ENCODE measurements at regions not wholly inside any gene's neighbourhood (a gene's known extent, or its start where the extent isn't known, plus 50 kb on each side); places are given as distances from the start of the nearest gene placed in this dataset.

- H3K4me3 ChIP-seq (replicated peaks; ENCODE audit: low read depth, low read length) = no peak overlapping the region
- TF ChIP-seq, protein P1, sequence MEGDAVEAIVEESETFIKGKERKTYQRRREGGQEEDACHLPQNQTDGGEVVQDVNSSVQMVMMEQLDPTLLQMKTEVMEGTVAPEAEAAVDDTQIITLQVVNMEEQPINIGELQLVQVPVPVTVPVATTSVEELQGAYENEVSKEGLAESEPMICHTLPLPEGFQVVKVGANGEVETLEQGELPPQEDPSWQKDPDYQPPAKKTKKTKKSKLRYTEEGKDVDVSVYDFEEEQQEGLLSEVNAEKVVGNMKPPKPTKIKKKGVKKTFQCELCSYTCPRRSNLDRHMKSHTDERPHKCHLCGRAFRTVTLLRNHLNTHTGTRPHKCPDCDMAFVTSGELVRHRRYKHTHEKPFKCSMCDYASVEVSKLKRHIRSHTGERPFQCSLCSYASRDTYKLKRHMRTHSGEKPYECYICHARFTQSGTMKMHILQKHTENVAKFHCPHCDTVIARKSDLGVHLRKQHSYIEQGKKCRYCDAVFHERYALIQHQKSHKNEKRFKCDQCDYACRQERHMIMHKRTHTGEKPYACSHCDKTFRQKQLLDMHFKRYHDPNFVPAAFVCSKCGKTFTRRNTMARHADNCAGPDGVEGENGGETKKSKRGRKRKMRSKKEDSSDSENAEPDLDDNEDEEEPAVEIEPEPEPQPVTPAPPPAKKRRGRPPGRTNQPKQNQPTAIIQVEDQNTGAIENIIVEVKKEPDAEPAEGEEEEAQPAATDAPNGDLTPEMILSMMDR (IDR thresholded peaks at IDR 0.05; ENCODE audit: low read length, missing control alignments) = no peak
- DNase-seq (ENCODE audit: low read depth) = no peak
These were observed 157.6 kb upstream of the VEPH1 start for GRCh38 chr3:157660847-157661246.

DNA sequence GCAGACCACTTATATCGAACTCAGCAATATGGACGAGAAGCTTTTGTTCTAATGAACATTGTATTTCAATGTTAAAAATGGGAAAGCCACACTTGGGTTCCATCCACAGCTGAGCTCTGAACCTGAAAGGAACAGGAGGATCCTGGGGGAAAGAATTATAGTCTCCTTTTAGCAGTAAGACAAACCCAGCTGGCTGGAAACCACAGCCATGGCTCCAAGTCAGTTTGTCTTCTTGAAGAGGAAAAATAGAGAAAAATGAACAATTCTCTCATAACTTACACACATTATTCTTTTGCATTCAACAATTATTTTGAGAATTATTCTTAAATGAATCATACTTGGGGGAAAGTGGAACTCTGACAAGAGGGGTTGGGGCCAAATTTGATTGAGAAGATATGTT, 149.2 kb upstream of the VEPH1 start:
- TF ChIP-seq, protein P1 (IDR thresholded peaks at IDR 0.05; ENCODE audit: low read length, missing control alignments) = no peak
- no peak for DNase-seq (ENCODE audit: low read depth)
- no peak overlapping the region for H3K4me3 ChIP-seq (replicated peaks; ENCODE audit: low read depth, low read length)

- TF ChIP-seq, protein P1 (IDR thresholded peaks at IDR 0.05; ENCODE audit: low read length, missing control alignments) = no peak
- H3K4me3 ChIP-seq (replicated peaks; ENCODE audit: low read depth, low read length) = no peak overlapping the region
- no peak for DNase-seq (ENCODE audit: low read depth)
These were observed 147.5 kb upstream of the VEPH1 start for GRCh38 chr3:157650699-157651098.

GRCh38 chr3:157650172-157650571, 147.0 kb upstream of the VEPH1 start:
- TF ChIP-seq, protein P1 (IDR thresholded peaks at IDR 0.05; ENCODE audit: low read length, missing control alignments) = no peak
- DNase-seq (ENCODE audit: low read depth) = no peak
- no peak overlapping the region for H3K4me3 ChIP-seq (replicated peaks; ENCODE audit: low read depth, low read length)

DNA sequence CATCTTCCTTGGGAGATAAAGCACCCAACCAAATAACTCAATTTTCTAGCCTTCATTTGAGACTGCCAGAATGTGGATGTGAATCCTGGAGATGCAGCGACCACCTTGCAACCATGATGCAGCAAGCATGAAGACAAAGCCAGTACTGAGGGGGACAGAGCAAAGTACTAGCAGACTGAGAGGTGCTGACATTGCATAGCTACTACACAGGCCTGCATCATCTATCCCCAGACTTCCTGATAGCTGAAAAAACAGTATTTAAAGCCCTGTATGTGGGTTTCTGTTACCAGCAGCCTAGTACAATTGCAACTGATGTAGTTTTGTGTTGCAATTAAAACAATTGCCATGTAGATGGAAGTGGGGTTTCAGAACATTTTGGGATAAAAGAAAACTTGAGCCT, 146.3 kb upstream of the VEPH1 start:
- no peak overlapping the region for H3K4me3 ChIP-seq (replicated peaks; ENCODE audit: low read depth, low read length)
- TF ChIP-seq, protein P1 (IDR thresholded peaks at IDR 0.05; ENCODE audit: low read length, missing control alignments) = no peak

GRCh38 chr3:157647820-157648219, 144.6 kb upstream of the VEPH1 start:
- DNase-seq (ENCODE audit: low read depth) = no peak
- TF ChIP-seq, protein P1 (IDR thresholded peaks at IDR 0.05; ENCODE audit: low read length, missing control alignments) = no peak
- no peak overlapping the region for H3K4me3 ChIP-seq (replicated peaks; ENCODE audit: low read depth, low read length)

More for the DNA sequence above, 146.3 kb upstream of the VEPH1 start:
- DNase-seq (ENCODE audit: low read depth) = no peak

DNA sequence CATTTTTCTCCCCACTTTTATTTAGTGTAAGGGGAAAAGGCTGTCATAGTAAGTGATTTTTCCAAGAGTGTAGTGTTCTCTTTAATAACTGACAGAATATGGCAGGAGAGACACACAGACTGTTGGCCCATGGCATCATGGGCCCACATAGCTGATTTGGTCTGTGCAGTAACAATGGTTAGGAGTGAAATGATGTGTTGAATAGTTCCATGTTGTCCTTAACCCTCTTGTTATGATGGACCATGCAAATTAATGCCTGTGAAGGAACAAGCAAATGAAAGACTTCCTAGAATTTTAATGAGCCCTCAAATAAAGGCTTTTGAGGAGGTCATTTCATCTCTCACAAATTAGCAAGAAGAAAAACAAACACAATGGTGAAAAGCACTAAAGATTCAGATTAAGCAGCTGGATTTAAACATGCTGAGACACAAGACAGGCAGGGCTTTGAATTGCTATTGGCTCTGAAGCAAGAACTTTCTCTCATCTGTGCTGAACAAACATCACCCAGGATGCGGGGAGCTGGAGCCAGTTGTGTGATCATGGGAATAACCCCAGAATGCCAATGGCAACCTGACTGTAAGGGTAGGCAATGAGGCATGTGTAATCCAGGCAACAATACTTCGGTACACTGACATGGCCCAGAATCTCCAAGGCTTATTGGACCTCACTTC, 136.7 kb upstream of the VEPH1 start:
- no peak for DNase-seq (ENCODE audit: low read depth)
- TF ChIP-seq, protein P1 (IDR thresholded peaks at IDR 0.05; ENCODE audit: low read length, missing control alignments) = no peak
- H3K4me3 ChIP-seq (replicated peaks; ENCODE audit: low read depth, low read length) = no peak overlapping the region
